Esophagus muscularis mucosa (tissue), 4 donors: ENCODE measurements at regions not wholly inside any gene's neighbourhood (a gene's known extent, or its start where the extent isn't known, plus 50 kb on each side); places are given as distances from the start of the nearest gene placed in this dataset.

Experiments
- DNase-seq: peaks from one replicate; pipeline ENCODE4 v3.0.0-alpha.2; 2017; ENCODE audit errors: extremely low spot score
- H3K27ac ChIP-seq, 4 donors: fragments of 200-600 bp; sonication (generic); replicated peaks in 1 of 4; 1 replicate in 3 of 4; 2 replicates in 1 of 4; pipeline ENCODE4 v1.5.1; 2016 to 2019; ENCODE audit warnings: mild to moderate bottlenecking in 1 of 4
- H3K27me3 ChIP-seq, 4 donors: fragments of 200-600 bp; sonication (generic); one replicate each; pipeline versions ENCODE4 v1.5.1 to v1.6.0; 2016 to 2019
- H3K36me3 ChIP-seq, 4 donors: fragments of 200-600 bp; sonication (generic); one replicate each; pipeline ENCODE4 v1.5.1; 2016 to 2019
- H3K4me1 ChIP-seq, 4 donors: fragments of 200-600 bp; sonication (generic); one replicate each; pipeline ENCODE4 v1.5.1; 2016 to 2019
- H3K4me3 ChIP-seq, 4 donors: fragments of 200-600 bp; sonication (generic); 1 replicate in 2 of 4; 2 replicates in 2 of 4; pipeline ENCODE4 v1.5.1; 2016 to 2019; ENCODE audit warnings: mild to moderate bottlenecking in 4 of 4, moderate library complexity in 1 of 4
- H3K9me3 ChIP-seq, 4 donors: fragments of 200-600 bp; sonication (generic); 1 replicate in 3 of 4; 2 replicates in 1 of 4; pipeline ENCODE4 v1.5.1; 2016 to 2019
- CTCF ChIP-seq, 3 experiments: fragments of 200-600 bp in 2 of 3; fragments of 450-650 bp in 1 of 3; sonication (generic) in 2 of 3; IDR thresholded peaks; one replicate each; pipeline ENCODE4 v1.5.1; 2017 to 2019; ENCODE audit warnings: antibody characterized with exemption in 3 of 3, mild to moderate bottlenecking in 2 of 3, moderate library complexity in 1 of 3
- EP300 ChIP-seq: sonication (generic); formaldehyde crosslinking; IDR thresholded peaks from one replicate; pipeline ENCODE4 v1.6.1; 2017; ENCODE audit warnings: antibody characterized with exemption
- POLR2A ChIP-seq: fragments of 450-650 bp; IDR thresholded peaks from one replicate; pipeline ENCODE4 v1.6.1; 2017; ENCODE audit warnings: antibody characterized with exemption, moderate library complexity, mild to moderate bottlenecking, low read depth
- POLR2AphosphoS5 ChIP-seq, 2 donors: sonication (generic); formaldehyde crosslinking; IDR thresholded peaks; one replicate each; pipeline ENCODE4 v1.6.1; 2017; ENCODE audit warnings: antibody characterized with exemption in 2 of 2
- WGBS: methylation state at CpG from one replicate; pipeline ENCODE4 v1.1.5; 2018; 5-methylcytosine and 5-hydroxymethylcytosine counted together
- intact Hi-C: fragments of 100-400 bp; cut with DNase I; formaldehyde crosslinking; loops from one replicate; pipeline ENCODE4 v1.15.1; 2023

- WGBS: 65% methylated on average over 12 of the region's 12 CpGs
- Histone ChIP-seq H3K27me3 (no peaks in the 10 kb centered on the region), H3K4me3 (no peak overlapping the region), H3K4me1 (peaks cover 0 to 33% (median 27%) of the 10 kb centered on the region in 4 donors), H3K36me3 (no peaks in the 10 kb centered on the region), H3K27ac (no peak overlapping the region), H3K9me3 (peaks cover 0 to 10% (median 4%) of the 10 kb centered on the region in 4 donors)
- intact Hi-C loops: no loop called here
- DNase-seq: no peak
- TF ChIP-seq POLR2AphosphoS5 (IDR thresholded peaks at IDR 0.05): no peak
These were observed 104.8 kb upstream of the SHH start for GRCh38 chr7:155916926-155917655.

- TF ChIP-seq POLR2A (no peak), POLR2AphosphoS5 (IDR thresholded peaks at IDR 0.05) (no peak), CTCF (IDR thresholded peaks at IDR 0.05) (no peak), EP300 (no peak)
- no peak overlapping the region for H3K4me3 ChIP-seq
- peaks cover 0 to 23% (median 8%) of the 10 kb centered on the region in 4 donors for H3K9me3 ChIP-seq
- H3K36me3 ChIP-seq: no peaks in the 10 kb centered on the region
- WGBS: 69% methylated on average over 8 of the region's 10 CpGs
- DNase-seq: no peak
- H3K27ac ChIP-seq: no peak overlapping the region
- H3K27me3 ChIP-seq: no peaks in the 10 kb centered on the region
- intact Hi-C loops: no loop called here
- peaks cover 0 to 30% (median 24%) of the 10 kb centered on the region in 4 donors for H3K4me1 ChIP-seq
These were observed 102.1 kb upstream of the SHH start for GRCh38 chr7:155914341-155914740.

- DNase-seq: no peak
- no peaks in the 10 kb centered on the region for H3K36me3 ChIP-seq
- no peak overlapping the region for H3K4me3 ChIP-seq
- H3K27ac ChIP-seq: peak overlapping the region in 1 of 4 donors; percentile 5
- 83% methylated on average over 2 of the region's 11 CpGs for WGBS
- H3K9me3 ChIP-seq: peaks cover 0 to 23% (median 8%) of the 10 kb centered on the region in 4 donors
- peaks cover 0 to 26% (median 18%) of the 10 kb centered on the region in 4 donors for H3K4me1 ChIP-seq
- TF ChIP-seq POLR2AphosphoS5 (IDR thresholded peaks at IDR 0.05): no peak
- TF ChIP-seq POLR2A: no peak
- TF ChIP-seq EP300: no peak
- no peak for TF ChIP-seq CTCF (IDR thresholded peaks at IDR 0.05)
- intact Hi-C loops: no loop called here
- H3K27me3 ChIP-seq: no peaks in the 10 kb centered on the region
These were observed 101.5 kb upstream of the SHH start for GRCh38 chr7:155913719-155914118.

GRCh38 chr7:155913291-155913690 lies 101.0 kb upstream of the SHH start:
- intact Hi-C loops: no loop called here

More at GRCh38 chr7:155913291-155913690, 101.0 kb upstream of the SHH start:
- no peak for DNase-seq
- TF ChIP-seq POLR2AphosphoS5 (IDR thresholded peaks at IDR 0.05) (no peak), EP300 (no peak), POLR2A (no peak), CTCF (IDR thresholded peaks at IDR 0.05) (no peak)
- no peak overlapping the region for H3K4me3 ChIP-seq
- H3K27me3 ChIP-seq: no peaks in the 10 kb centered on the region
- no peaks in the 10 kb centered on the region for H3K36me3 ChIP-seq
- H3K4me1 ChIP-seq: peaks cover 0 to 25% (median 17%) of the 10 kb centered on the region in 4 donors
- WGBS: 41% methylated on average over 7 of the region's 7 CpGs
- peaks cover 0 to 23% (median 8%) of the 10 kb centered on the region in 4 donors for H3K9me3 ChIP-seq
- peak overlapping the region in 1 of 4 donors; percentile 5 for H3K27ac ChIP-seq
